Trophoblast cell (in vitro differentiated cells and primary cell): ENCODE measurements at regions not wholly inside any gene's neighbourhood (a gene's known extent, or its start where the extent isn't known, plus 50 kb on each side); places are given as distances from the start of the nearest gene placed in this dataset.
"Not testable (repeated sequence)": the region's sequence is repeated elsewhere in the genome, so short reads cannot be mapped to it uniquely, and the experiment has no call there.

ENCODE experiments used
- DNase-seq, 2 donors: peaks; one replicate each; pipeline ENCODE4 v3.0.0-alpha.2; 2016
- H2AFZ ChIP-seq: 2 replicates; pipeline ENCODE4 v1.6.1; 2013; ENCODE audit warnings: low read length, moderate library complexity, mild to moderate bottlenecking; ENCODE audit not compliant: insufficient read depth, poor library complexity
- H2AK5ac ChIP-seq: 2 replicates; pipeline ENCODE4 v1.6.1; 2013; ENCODE audit warnings: mild to moderate bottlenecking, low read length
- H2BK120ac ChIP-seq: 2 replicates; pipeline ENCODE4 v1.6.1; 2013; ENCODE audit warnings: low read length, mild to moderate bottlenecking, moderate library complexity; ENCODE audit not compliant: insufficient read depth, poor library complexity
- H2BK12ac ChIP-seq: 2 replicates; pipeline ENCODE4 v1.6.1; 2013; ENCODE audit warnings: mild to moderate bottlenecking, low read length, moderate library complexity
- H2BK5ac ChIP-seq: 2 replicates; pipeline ENCODE4 v1.6.1; 2013; ENCODE audit warnings: low read length, low read depth, moderate library complexity, mild to moderate bottlenecking; ENCODE audit not compliant: poor library complexity
- H3K14ac ChIP-seq: 2 replicates; pipeline ENCODE4 v1.6.1; 2013; ENCODE audit warnings: mild to moderate bottlenecking, low read length
- H3K18ac ChIP-seq: 2 replicates; pipeline ENCODE4 v1.6.1; 2013; ENCODE audit warnings: mild to moderate bottlenecking, low read length
- H3K23ac ChIP-seq: 2 replicates; pipeline ENCODE4 v1.6.1; 2013; ENCODE audit warnings: low read length
- H3K27ac ChIP-seq: 2 replicates; pipeline ENCODE4 v1.5.1; 2013; ENCODE audit warnings: low read depth, mild to moderate bottlenecking, inconsistent platforms, low read length, moderate library complexity
- H3K27me3 ChIP-seq: 2 replicates; pipeline ENCODE4 v1.6.1; 2013; ENCODE audit warnings: inconsistent platforms, mild to moderate bottlenecking, low read length, moderate library complexity; ENCODE audit not compliant: insufficient read depth
- H3K36me3 ChIP-seq, 2 experiments: 1 replicate in 1 of 2; 2 replicates in 1 of 2; pipeline ENCODE4 v1.6.1; 2013; ENCODE audit warnings: low read length in 2 of 2, mild to moderate bottlenecking in 2 of 2, moderate library complexity in 1 of 2; ENCODE audit not compliant: insufficient read depth in 2 of 2, control insufficient read depth in 1 of 2
- H3K4ac ChIP-seq: 2 replicates; pipeline ENCODE4 v1.6.1; 2013; ENCODE audit warnings: low read depth, mild to moderate bottlenecking, low read length, moderate library complexity
- H3K4me1 ChIP-seq, 2 experiments: 1 replicate in 1 of 2; 2 replicates in 1 of 2; pipeline ENCODE4 v1.6.1; 2013; ENCODE audit warnings: low read length in 2 of 2, mild to moderate bottlenecking in 2 of 2, moderate library complexity in 1 of 2; ENCODE audit not compliant: insufficient read depth in 2 of 2, control insufficient read depth in 1 of 2
- H3K4me2 ChIP-seq: 2 replicates; pipeline ENCODE4 v1.6.1; 2013; ENCODE audit warnings: inconsistent platforms, mild to moderate bottlenecking, low read length, moderate library complexity
- H3K4me3 ChIP-seq: 2 replicates; pipeline ENCODE4 v1.5.1; 2013; ENCODE audit warnings: mild to moderate bottlenecking, low read depth, low read length, inconsistent platforms
- H3K79me1 ChIP-seq: one replicate; pipeline ENCODE4 v1.6.1; 2013; ENCODE audit warnings: low read length
- H3K79me2 ChIP-seq: 2 replicates; pipeline ENCODE4 v1.6.1; 2013; ENCODE audit warnings: low read length, mild to moderate bottlenecking; ENCODE audit not compliant: control insufficient read depth, insufficient read depth, poor library complexity
- H3K9ac ChIP-seq: 2 replicates; pipeline ENCODE4 v1.6.1; 2013; ENCODE audit warnings: mild to moderate bottlenecking, low read length
- H3K9me3 ChIP-seq: 2 replicates; pipeline ENCODE4 v1.6.1; 2013; ENCODE audit warnings: low read depth, mild to moderate bottlenecking, control low read depth, inconsistent platforms, low read length; ENCODE audit not compliant: insufficient read depth
- H4K12ac ChIP-seq: 2 replicates; pipeline ENCODE4 v1.6.1; 2013; ENCODE audit warnings: low read depth, mild to moderate bottlenecking, low read length, moderate library complexity
- H4K8ac ChIP-seq: 2 replicates; pipeline ENCODE4 v1.6.1; 2013; ENCODE audit warnings: low read depth, mild to moderate bottlenecking, low read length, moderate library complexity
- H4K91ac ChIP-seq: one replicate; pipeline ENCODE4 v1.6.1; 2013; ENCODE audit warnings: low read depth, mild to moderate bottlenecking, low read length, moderate library complexity
- WGBS: extraction: QIAGEN DNeasy Blood & Tissue Kit; methylation state at CpG from one replicate; pipeline ENCODE4 v1.1.7; 2013; ENCODE audit warnings: missing lambda C conversion rate; ENCODE audit not compliant: insufficient read length, insufficient coverage; ENCODE audit errors: extremely low coverage; 5-methylcytosine and 5-hydroxymethylcytosine counted together

- H3K4me1 ChIP-seq = peaks cover 0 to 5% of the 10 kb centered on the region in 2 experiments
- DNase-seq = no peak
- H3K79me1 ChIP-seq = no peaks in the 10 kb centered on the region
- no peak overlapping the region for H3K9ac ChIP-seq
- no peak overlapping the region for H2AFZ ChIP-seq
- no CpG with 5 or more reads among the region's 3 CpGs for WGBS
- no peak overlapping the region for H3K4ac ChIP-seq
- no peak overlapping the region for H3K23ac ChIP-seq
- no peak overlapping the region for H2BK5ac ChIP-seq
- no peak overlapping the region for H3K14ac ChIP-seq
- H2BK120ac ChIP-seq = no peak overlapping the region
- H3K36me3 ChIP-seq = no peaks in the 10 kb centered on the region
- no peak overlapping the region for H4K91ac ChIP-seq
- no peak overlapping the region for H2AK5ac ChIP-seq
- no peaks in the 10 kb centered on the region for H3K9me3 ChIP-seq
- H2BK12ac ChIP-seq = no peak overlapping the region
- no peak overlapping the region for H3K4me3 ChIP-seq
- H4K8ac ChIP-seq = no peak overlapping the region
- H3K27me3 ChIP-seq = no peaks in the 10 kb centered on the region
- H4K12ac ChIP-seq = no peak overlapping the region
- H3K18ac ChIP-seq = no peak overlapping the region
- H3K4me2 ChIP-seq = no peak overlapping the region
- no peaks in the 10 kb centered on the region for H3K79me2 ChIP-seq
- no peak overlapping the region for H3K27ac ChIP-seq
Measured at GRCh38 chr4:15333692-15334633, 93.9 kb upstream of the C1QTNF7 start.

DNA sequence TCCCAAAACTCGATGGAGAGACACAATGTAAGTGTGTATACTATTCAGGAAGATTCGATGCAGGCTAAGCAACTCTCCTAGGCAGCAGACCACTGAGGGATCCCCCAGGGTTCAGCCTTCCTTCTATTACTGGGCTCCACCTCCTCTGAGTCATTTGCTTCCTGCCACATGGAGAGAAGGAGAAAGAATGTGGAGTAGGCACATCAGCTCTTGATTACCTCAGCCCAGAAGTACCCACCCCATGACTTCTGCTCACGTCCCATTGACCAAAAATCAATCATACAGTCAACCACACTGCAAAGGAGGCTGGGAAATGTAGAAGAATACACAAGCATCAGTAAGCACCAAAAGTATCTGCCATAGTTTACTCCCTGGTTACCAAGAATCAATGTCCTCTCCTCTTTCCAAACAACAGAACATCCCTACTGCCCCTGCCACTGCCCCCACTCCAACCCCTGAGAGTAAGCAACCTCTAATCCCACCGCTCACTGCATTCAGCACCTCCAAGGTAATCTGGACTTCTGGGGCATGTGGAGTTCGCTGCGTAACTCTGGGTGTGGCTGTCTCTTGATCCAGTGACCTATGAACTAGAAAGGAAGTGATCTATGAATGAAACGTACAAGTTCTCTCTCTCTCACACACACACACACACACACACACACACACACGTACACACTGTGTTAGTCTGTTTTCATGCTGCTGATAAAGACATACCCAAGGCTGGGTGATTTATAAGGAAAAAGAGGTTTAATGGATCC is 91.2 kb upstream of the C1QTNF7 start:
- H3K9ac ChIP-seq = no peak overlapping the region
- H3K79me2 ChIP-seq = no peaks in the 10 kb centered on the region
- H2BK5ac ChIP-seq = no peak overlapping the region
- H3K36me3 ChIP-seq = no peaks in the 10 kb centered on the region
- no peak overlapping the region for H4K12ac ChIP-seq
- no peak overlapping the region for H2BK12ac ChIP-seq
- H3K9me3 ChIP-seq = no peaks in the 10 kb centered on the region
- no peak overlapping the region for H4K8ac ChIP-seq
- peaks cover 4% of the 10 kb centered on the region for H3K79me1 ChIP-seq
- no peak overlapping the region for H3K4me3 ChIP-seq
- H4K91ac ChIP-seq = peak overlapping the region; percentile 53
- H3K18ac ChIP-seq = no peak overlapping the region
- WGBS = no CpG with 5 or more reads among the region's 8 CpGs
- no peak overlapping the region for H3K27ac ChIP-seq
- H3K27me3 ChIP-seq = no peaks in the 10 kb centered on the region
- H2BK120ac ChIP-seq = no peak overlapping the region
- no peak for DNase-seq
- no peak overlapping the region for H3K4me2 ChIP-seq
- no peak overlapping the region for H2AFZ ChIP-seq
- H3K4me1 ChIP-seq = peaks cover 7 to 13% of the 10 kb centered on the region in 2 experiments
- H3K14ac ChIP-seq = no peak overlapping the region
- H3K23ac ChIP-seq = no peak overlapping the region
- no peak overlapping the region for H2AK5ac ChIP-seq
- no peak overlapping the region for H3K4ac ChIP-seq

- peaks cover 10% of the 10 kb centered on the region for H3K79me1 ChIP-seq
- H2BK120ac ChIP-seq, DNase-seq, H3K14ac ChIP-seq, H3K27ac ChIP-seq, H3K4me3 ChIP-seq, H4K12ac ChIP-seq, H3K9me3 ChIP-seq, H3K27me3 ChIP-seq, H2BK12ac ChIP-seq, H3K9ac ChIP-seq, H3K79me2 ChIP-seq, H3K4ac ChIP-seq, H3K18ac ChIP-seq, H3K4me2 ChIP-seq, H2BK5ac ChIP-seq, H2AK5ac ChIP-seq, H4K8ac ChIP-seq, H3K23ac ChIP-seq, H2AFZ ChIP-seq, H3K36me3 ChIP-seq: not testable (repeated sequence)
- H3K4me1 ChIP-seq = peaks cover 14 to 19% of the 10 kb centered on the region in 2 experiments
- H4K91ac ChIP-seq = peak overlapping the region; percentile 10
- WGBS = no CpG with 5 or more reads among the region's 2 CpGs
Measured at GRCh38 chr4:15337168-15337657, 90.6 kb upstream of the C1QTNF7 start.

- H2BK5ac ChIP-seq = no peak overlapping the region
- H4K12ac ChIP-seq = no peak overlapping the region
- no peaks in the 10 kb centered on the region for H3K27me3 ChIP-seq
- peaks cover 10% of the 10 kb centered on the region for H3K79me1 ChIP-seq
- H3K79me2 ChIP-seq = no peaks in the 10 kb centered on the region
- no peak overlapping the region for H4K91ac ChIP-seq
- H3K14ac ChIP-seq = no peak overlapping the region
- H2BK120ac ChIP-seq = no peak overlapping the region
- H3K9me3 ChIP-seq = no peaks in the 10 kb centered on the region
- H3K9ac ChIP-seq = no peak overlapping the region
- no peak overlapping the region for H3K27ac ChIP-seq
- H2BK12ac ChIP-seq = no peak overlapping the region
- H3K4me1 ChIP-seq = peaks cover 17 to 25% of the 10 kb centered on the region in 2 experiments
- H2AFZ ChIP-seq = no peak overlapping the region
- no peak overlapping the region for H2AK5ac ChIP-seq
- DNase-seq = no peak
- H4K8ac ChIP-seq = no peak overlapping the region
- no peak overlapping the region for H3K23ac ChIP-seq
- no peaks in the 10 kb centered on the region for H3K36me3 ChIP-seq
- no peak overlapping the region for H3K4me3 ChIP-seq
- H3K4ac ChIP-seq = no peak overlapping the region
- no CpG with 5 or more reads among the region's 5 CpGs for WGBS
- H3K18ac ChIP-seq = no peak overlapping the region
- H3K4me2 ChIP-seq = no peak overlapping the region
Measured at GRCh38 chr4:15339737-15340136, 88.1 kb upstream of the C1QTNF7 start.
